BJ (cell line): ENCODE measurements at regions not wholly inside any gene's neighbourhood (a gene's known extent, or its start where the extent isn't known, plus 50 kb on each side); places are given as distances from the start of the nearest gene placed in this dataset.
"Not testable (repeated sequence)": the region's sequence is repeated elsewhere in the genome, so short reads cannot be mapped to it uniquely, and the experiment has no call there.

Experiments
- CTCF ChIA-PET: fragments of 350-600 bp; formaldehyde crosslinking; extraction: SDS; loops from one replicate; lab custom pipeline; 2021; ENCODE audit warnings: antibody characterized with exemption, inconsistent platforms; lab: Yijun Ruan, JAX
- POLR2A ChIA-PET: fragments of 300-600 bp; sonication (Branson Sonifier 250); formaldehyde crosslinking; extraction: SDS; loops from one replicate; lab custom pipeline; 2021; ENCODE audit warnings: antibody characterized with exemption; lab: Charles Lee
- DNase-seq: peaks from one replicate; pipeline ENCODE4 v3.0.0-alpha.2; 2011; ENCODE audit warnings: low read depth
- H3K27me3 ChIP-seq: 2 replicates; pipeline ENCODE4 v1.6.0; 2011; ENCODE audit warnings: low read length; ENCODE audit not compliant: control insufficient read depth, insufficient read depth
- H3K36me3 ChIP-seq: 2 replicates; pipeline ENCODE4 v1.5.1; 2011; ENCODE audit warnings: low read length; ENCODE audit not compliant: control insufficient read depth, insufficient read depth
- H3K4me3 ChIP-seq: 2 replicates; pipeline ENCODE4 v1.5.1; 2011; ENCODE audit warnings: low read depth, mild to moderate bottlenecking, control low read depth, low read length
- TF ChIP-seq, protein P1 (sequence below): IDR thresholded peaks from 2 replicates; pipeline ENCODE4 v1.5.1; 2011; ENCODE audit warnings: low read depth, mild to moderate bottlenecking, control low read depth, inconsistent platforms, low read length, moderate library complexity; ENCODE audit not compliant: insufficient read depth

DNA sequence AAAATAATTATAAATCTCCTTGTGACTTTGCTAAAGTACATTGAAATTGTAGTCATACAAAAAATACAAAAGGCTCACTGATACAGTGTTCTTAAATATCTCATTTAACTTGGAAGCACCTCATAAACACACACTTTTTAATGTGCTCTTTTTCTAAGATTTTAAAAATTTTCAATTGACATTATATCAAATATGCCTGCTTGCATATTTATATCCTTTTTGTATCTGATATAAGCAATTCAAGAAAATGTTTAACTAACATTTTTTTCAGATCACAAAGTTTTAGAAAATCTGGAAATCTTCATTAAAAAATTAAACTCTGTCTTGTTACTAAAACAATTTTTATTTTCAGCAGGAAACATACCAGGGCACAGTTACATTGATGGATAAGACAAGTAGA lies 661.5 kb downstream of the REEP3 start:
- H3K27me3 ChIP-seq = no peaks in the 10 kb centered on the region
- H3K36me3 ChIP-seq = no peaks in the 10 kb centered on the region
- POLR2A ChIA-PET = no interaction called here
- CTCF ChIA-PET = interaction anchor here (0.5 kb wide), 1 partner anchor 947 kb away, joined by 6 read pairs; no protein-coding TSS in a partner anchor
- no peak overlapping the region for H3K4me3 ChIP-seq
- DNase-seq = no peak
- TF ChIP-seq, protein P1, sequence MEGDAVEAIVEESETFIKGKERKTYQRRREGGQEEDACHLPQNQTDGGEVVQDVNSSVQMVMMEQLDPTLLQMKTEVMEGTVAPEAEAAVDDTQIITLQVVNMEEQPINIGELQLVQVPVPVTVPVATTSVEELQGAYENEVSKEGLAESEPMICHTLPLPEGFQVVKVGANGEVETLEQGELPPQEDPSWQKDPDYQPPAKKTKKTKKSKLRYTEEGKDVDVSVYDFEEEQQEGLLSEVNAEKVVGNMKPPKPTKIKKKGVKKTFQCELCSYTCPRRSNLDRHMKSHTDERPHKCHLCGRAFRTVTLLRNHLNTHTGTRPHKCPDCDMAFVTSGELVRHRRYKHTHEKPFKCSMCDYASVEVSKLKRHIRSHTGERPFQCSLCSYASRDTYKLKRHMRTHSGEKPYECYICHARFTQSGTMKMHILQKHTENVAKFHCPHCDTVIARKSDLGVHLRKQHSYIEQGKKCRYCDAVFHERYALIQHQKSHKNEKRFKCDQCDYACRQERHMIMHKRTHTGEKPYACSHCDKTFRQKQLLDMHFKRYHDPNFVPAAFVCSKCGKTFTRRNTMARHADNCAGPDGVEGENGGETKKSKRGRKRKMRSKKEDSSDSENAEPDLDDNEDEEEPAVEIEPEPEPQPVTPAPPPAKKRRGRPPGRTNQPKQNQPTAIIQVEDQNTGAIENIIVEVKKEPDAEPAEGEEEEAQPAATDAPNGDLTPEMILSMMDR = no peak

- ChIA-PET POLR2A (no interaction called here), CTCF (no interaction called here)
- Histone ChIP-seq H3K4me3 (no peak overlapping the region), H3K27me3 (no peaks in the 10 kb centered on the region), H3K36me3 (no peaks in the 10 kb centered on the region)
- DNase-seq = no peak
- TF ChIP-seq, protein P1 = no peak
These were observed 670.1 kb downstream of the REEP3 start for GRCh38 chr10:64191286-64191685.

- ChIA-PET CTCF (no interaction called here), POLR2A (no interaction called here)
- no peaks in the 10 kb centered on the region for H3K27me3 ChIP-seq
- DNase-seq = no peak
- TF ChIP-seq, protein P1 = no peak
- no peaks in the 10 kb centered on the region for H3K36me3 ChIP-seq
- H3K4me3 ChIP-seq = no peak overlapping the region
These were observed 675.6 kb downstream of the REEP3 start for GRCh38 chr10:64196638-64197315.

DNA sequence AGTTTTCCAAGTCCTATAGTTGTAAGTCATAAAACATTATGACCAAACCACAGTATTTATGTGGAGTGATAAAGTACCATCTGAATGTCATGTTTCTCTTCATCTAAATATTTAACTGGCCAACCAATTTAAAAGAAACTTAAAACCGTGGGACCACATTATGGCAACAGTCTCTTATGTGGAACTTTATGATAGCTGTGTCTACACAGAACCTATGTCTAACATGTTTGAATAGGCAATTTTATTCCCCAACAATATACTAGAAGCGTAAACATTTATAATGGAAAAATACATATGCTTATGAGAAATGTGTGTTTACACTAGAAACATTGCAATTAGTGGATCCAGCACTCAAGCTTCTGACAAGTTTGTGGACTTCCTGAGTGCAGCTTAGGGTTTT lies 680.7 kb downstream of the REEP3 start:
- CTCF ChIA-PET = no interaction called here
- no peak for DNase-seq
- H3K27me3 ChIP-seq = no peaks in the 10 kb centered on the region
- H3K4me3 ChIP-seq = no peak overlapping the region
- TF ChIP-seq, protein P1 = no peak
- POLR2A ChIA-PET = no interaction called here
- no peaks in the 10 kb centered on the region for H3K36me3 ChIP-seq

GRCh38 chr10:64204504-64204903 lies 683.3 kb downstream of the REEP3 start:
- H3K27me3 ChIP-seq, DNase-seq, CTCF ChIA-PET, H3K36me3 ChIP-seq, POLR2A ChIA-PET, H3K4me3 ChIP-seq: not testable (repeated sequence)

DNA sequence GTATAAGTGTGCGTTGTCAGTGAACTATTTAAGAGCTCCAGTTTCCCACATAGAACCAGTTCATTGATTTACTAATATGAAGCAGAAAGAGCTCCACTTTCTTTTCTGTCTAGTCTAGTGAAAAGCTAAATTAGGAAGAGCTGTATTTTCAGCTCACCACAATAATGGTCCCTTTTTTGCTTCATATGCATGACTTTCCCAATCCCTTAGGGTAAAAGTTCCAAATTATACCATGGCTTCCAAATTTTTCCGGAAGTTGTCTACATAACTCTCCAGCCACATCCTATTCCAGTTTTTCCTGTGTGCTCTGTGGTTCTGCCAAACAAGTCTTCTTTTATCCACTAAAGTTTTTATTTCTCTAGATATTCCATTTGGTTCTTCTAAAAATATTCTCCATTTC lies 685.2 kb downstream of the REEP3 start:
- CTCF ChIA-PET = no interaction called here
- DNase-seq = no peak
- TF ChIP-seq, protein P1 = no peak
- H3K36me3 ChIP-seq = no peaks in the 10 kb centered on the region
- no peaks in the 10 kb centered on the region for H3K27me3 ChIP-seq
- POLR2A ChIA-PET = no interaction called here
- no peak overlapping the region for H3K4me3 ChIP-seq
